ENCODE measurements at regions not wholly inside any gene's neighbourhood (a gene's known extent, or its start where the extent isn't known, plus 50 kb on each side); places are given as distances from the start of the nearest gene placed in this dataset.
"Not testable (repeated sequence)": the region's sequence is repeated elsewhere in the genome, so short reads cannot be mapped to it uniquely, and the experiment has no call there.

DNA sequence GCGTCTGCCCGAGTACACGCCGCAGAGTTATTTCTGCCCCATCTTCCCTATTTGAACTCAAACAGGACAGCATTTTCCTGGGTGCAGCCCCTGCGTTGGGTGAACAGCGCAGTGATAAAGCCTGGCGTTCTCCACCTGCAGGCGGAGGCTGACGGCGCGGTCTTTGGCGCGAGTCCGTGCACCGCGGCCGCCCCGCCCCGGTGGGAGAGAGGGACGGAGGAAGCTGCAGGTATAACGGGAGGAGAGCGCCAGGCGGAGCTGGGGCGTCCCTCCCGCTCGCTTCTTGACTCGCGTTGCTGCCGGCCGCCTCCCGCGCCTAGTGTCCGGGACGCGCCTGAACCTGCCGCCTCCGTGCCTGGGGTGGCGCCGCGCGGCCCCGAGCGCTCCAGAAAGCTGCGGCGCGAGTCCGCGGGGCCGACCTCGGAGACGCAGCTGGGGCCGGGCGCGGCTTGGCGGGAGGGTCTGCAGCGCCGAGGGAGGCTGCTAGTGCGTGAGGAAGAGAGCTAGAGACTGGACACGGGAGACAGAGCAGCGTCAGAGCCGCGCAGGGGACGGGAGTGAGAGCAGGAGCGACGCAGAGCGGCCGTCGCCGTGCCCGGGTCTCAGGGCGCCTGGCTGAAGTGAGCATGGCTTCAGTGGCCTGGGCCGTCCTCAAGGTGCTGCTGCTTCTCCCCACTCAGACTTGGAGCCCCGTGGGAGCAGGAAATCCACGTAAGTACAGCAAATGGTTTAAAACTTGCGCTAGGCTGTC, 140.7 kb downstream of the SPATA31A7 start:
- peak; percentile 11 to 43 (median 18) for DNase-seq
- H3K4me3 ChIP-seq; ATAC-seq; H3K27me3 ChIP-seq; intact Hi-C loops (cut with DNase I); H3K36me3 ChIP-seq (replicated peaks in 1 of 2; ENCODE audit: insufficient read depth in 1 of 2, low read depth in 2 of 2); H3K27ac ChIP-seq; H3K4me1 ChIP-seq; H3K9me3 ChIP-seq: not testable (repeated sequence)
- 2 to 5% methylated on average over 3 of the region's 75 CpGs for WGBS, 2 donors

DNA sequence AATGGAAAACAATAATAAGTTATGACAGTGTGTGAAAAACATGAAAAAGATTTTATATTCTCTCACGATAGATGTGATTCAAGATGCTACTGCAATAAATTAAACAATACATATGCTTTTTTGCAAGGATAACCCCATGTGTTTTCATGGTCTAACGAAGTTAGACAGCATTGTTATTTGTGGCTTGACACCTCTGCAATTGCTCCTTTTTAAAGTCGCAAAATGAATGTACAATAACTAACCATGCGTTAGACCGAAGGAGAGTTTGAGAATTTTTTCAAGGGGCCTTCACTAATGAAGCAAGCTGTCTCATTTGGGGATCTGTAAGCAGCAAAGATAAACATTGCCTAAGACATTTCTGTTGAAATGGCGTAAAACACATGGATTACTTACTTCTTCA, 167.1 kb downstream of the SPATA31A7 start:
- H3K27ac ChIP-seq; DNase-seq; intact Hi-C loops (cut with DNase I); H3K27me3 ChIP-seq; ATAC-seq; H3K9me3 ChIP-seq; H3K4me3 ChIP-seq; H3K4me1 ChIP-seq; H3K36me3 ChIP-seq (replicated peaks in 1 of 2; ENCODE audit: insufficient read depth in 1 of 2, low read depth in 2 of 2): not testable (repeated sequence)
- WGBS, 2 donors = 60 to 100% methylated on average over 1 of the region's 6 CpGs

DNA sequence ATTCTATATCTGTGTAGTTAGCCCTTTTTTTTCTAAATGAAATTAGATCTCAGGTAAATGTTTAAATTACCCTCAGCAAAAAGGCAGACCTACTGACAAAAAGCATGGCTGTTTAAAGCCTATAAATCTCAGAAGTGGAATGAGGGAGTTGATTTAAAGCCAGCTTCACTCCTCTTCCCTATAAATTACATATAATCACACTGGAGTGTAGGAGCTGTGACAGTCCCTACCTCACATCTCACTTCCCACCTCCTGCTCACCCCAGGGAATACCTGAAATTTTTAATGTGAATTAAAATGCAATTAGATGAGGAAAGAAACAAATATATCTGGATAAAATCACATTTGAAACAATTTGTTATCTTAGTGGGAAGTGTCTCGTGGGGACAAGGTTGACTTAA, 184.6 kb downstream of the SPATA31A7 start:
- 57 to 73% methylated on average over 1 of the region's 1 CpG for WGBS, 2 donors
- H3K4me1 ChIP-seq; intact Hi-C loops (cut with DNase I); H3K9me3 ChIP-seq; H3K27me3 ChIP-seq; ATAC-seq; H3K4me3 ChIP-seq; DNase-seq; H3K27ac ChIP-seq; H3K36me3 ChIP-seq (replicated peaks in 1 of 2; ENCODE audit: insufficient read depth in 1 of 2, low read depth in 2 of 2): not testable (repeated sequence)

GRCh38 chr9:61376159-61376558, 186.3 kb downstream of the SPATA31A7 start:
- H3K27ac ChIP-seq; H3K4me3 ChIP-seq; H3K36me3 ChIP-seq (replicated peaks in 1 of 2; ENCODE audit: insufficient read depth in 1 of 2, low read depth in 2 of 2); DNase-seq; intact Hi-C loops (cut with DNase I); H3K4me1 ChIP-seq; ATAC-seq; H3K9me3 ChIP-seq; H3K27me3 ChIP-seq: not testable (repeated sequence)
- no CpG with 5 or more reads among the region's 4 CpGs for WGBS, 2 donors

GRCh38 chr9:61386035-61386815, 196.4 kb downstream of the SPATA31A7 start:
- intact Hi-C loops (cut with DNase I); H3K4me1 ChIP-seq; ATAC-seq; H3K9me3 ChIP-seq; DNase-seq; H3K27me3 ChIP-seq; H3K27ac ChIP-seq; H3K4me3 ChIP-seq; H3K36me3 ChIP-seq (replicated peaks in 1 of 2; ENCODE audit: insufficient read depth in 1 of 2, low read depth in 2 of 2): not testable (repeated sequence)
- WGBS, 2 donors = 0% methylated on average over 2 of the region's 11 CpGs; no CpG with 5 or more reads in 1 of the 2 donors

GRCh38 chr9:61386816-61387102, 196.9 kb downstream of the SPATA31A7 start:
- H3K4me1 ChIP-seq; ATAC-seq; DNase-seq; H3K27ac ChIP-seq; H3K4me3 ChIP-seq; H3K9me3 ChIP-seq; H3K27me3 ChIP-seq; intact Hi-C loops (cut with DNase I); H3K36me3 ChIP-seq (replicated peaks in 1 of 2; ENCODE audit: insufficient read depth in 1 of 2, low read depth in 2 of 2): not testable (repeated sequence)

- intact Hi-C loops (cut with DNase I); H3K27ac ChIP-seq; H3K9me3 ChIP-seq; H3K27me3 ChIP-seq; ATAC-seq; H3K36me3 ChIP-seq (replicated peaks in 1 of 2; ENCODE audit: insufficient read depth in 1 of 2, low read depth in 2 of 2); H3K4me1 ChIP-seq; DNase-seq; H3K4me3 ChIP-seq: not testable (repeated sequence)
- no CpG with 5 or more reads among the region's 1 CpG for WGBS, 2 donors
Observed at GRCh38 chr9:61402692-61403091, 212.9 kb downstream of the SPATA31A7 start.

DNA sequence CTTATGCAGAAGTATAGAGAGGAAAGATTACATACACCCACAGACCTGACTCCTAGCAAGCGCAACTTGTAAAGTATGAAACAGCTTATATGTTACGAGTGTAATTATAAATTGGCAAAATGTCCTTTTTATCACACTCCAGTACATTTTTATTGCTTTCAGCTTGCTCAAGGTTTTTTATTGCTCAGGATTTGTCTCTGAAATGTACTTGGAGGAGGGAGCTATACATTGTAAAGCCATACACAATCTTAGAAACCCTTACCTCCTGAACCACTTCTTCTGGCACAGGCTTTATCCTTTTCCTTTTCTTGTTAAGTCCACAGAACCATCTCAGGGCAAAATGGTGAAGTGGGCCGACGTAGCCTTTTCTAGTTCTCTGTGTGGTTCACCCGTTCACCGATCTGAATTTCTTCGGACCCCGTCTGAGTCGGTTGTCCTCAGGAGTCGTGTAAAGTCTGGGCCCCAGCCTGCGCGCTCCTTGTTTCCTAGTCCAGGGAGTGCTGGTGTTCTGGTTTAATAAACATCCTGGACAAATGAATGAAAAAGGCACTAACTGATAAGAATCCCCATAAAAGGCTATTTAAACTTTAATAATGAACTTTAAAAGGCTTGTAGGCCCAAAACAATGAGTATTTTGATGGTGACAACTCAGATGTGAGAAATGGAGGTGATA, 222.2 kb downstream of the SPATA31A7 start:
- 77 to 80% methylated on average over 8 to 10 of the region's 12 CpGs for WGBS, 2 donors
- ATAC-seq; H3K36me3 ChIP-seq (replicated peaks in 1 of 2; ENCODE audit: insufficient read depth in 1 of 2, low read depth in 2 of 2); H3K4me3 ChIP-seq; H3K27me3 ChIP-seq; intact Hi-C loops (cut with DNase I); DNase-seq; H3K27ac ChIP-seq; H3K4me1 ChIP-seq; H3K9me3 ChIP-seq: not testable (repeated sequence)

- DNase-seq; H3K36me3 ChIP-seq (replicated peaks in 1 of 2; ENCODE audit: insufficient read depth in 1 of 2, low read depth in 2 of 2); H3K4me1 ChIP-seq; H3K27ac ChIP-seq; intact Hi-C loops (cut with DNase I); ATAC-seq; H3K27me3 ChIP-seq; H3K9me3 ChIP-seq; H3K4me3 ChIP-seq: not testable (repeated sequence)
- WGBS, 2 donors = 40% methylated on average over 1 to 2 of the region's 5 CpGs
Observed at GRCh38 chr9:61412738-61413137, 222.9 kb downstream of the SPATA31A7 start.

DNA sequence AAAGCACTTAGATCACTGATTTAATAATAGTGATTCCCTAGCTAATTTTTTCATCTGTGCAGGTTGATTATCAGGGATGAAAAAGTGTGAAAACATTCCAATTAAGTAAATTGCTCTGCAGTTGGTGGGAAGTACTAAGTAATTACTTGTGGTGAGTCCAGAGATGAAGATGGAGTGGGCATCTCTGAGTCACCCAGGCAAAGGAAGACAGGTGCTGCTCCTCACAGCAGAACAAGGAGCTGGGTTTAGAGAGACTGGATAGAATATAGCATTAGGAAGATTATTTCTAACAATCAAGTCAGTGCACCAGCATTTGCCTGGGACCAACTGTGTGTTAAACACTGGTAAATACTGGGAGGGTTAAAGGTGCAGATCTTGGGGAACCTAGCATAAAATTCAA, 228.3 kb downstream of the SPATA31A7 start:
- not testable (repeated sequence) for H3K9me3 ChIP-seq

DNA sequence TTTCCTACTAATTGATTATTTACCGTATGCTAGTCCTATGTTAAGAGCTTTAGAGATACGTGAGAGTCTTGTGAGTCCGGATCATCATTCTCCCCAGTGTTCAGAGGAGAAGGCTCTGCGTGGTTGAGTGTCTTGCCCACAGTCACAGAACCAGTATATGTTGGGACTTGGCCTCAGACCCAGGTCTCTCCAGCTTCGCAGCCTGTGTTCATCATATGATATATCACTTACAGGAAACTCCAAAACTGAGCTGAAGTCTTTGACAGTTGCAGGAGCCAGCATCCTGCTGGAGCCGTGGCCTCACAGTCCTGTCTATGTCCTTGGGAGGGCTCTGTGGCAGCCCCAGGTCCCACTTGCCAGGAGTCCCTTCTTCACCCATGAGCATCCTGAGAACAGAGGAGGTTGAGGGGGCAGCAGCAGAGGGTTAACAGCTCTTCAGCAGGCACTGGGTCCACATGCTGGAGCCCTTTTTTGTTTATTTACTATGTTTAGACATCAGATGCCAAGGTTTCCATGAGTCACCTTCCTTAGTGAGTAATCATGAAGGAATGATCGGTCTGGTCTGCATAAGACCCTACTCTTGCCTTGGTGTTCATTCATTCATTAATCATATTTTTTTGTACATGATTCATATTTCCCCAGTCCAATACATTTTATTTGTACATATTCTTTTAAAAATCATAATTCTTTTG, 230.6 kb downstream of the SPATA31A7 start:
- H3K9me3 ChIP-seq; H3K27ac ChIP-seq; H3K36me3 ChIP-seq (replicated peaks in 1 of 2; ENCODE audit: insufficient read depth in 1 of 2, low read depth in 2 of 2); H3K27me3 ChIP-seq; H3K4me1 ChIP-seq; intact Hi-C loops (cut with DNase I); ATAC-seq; DNase-seq; H3K4me3 ChIP-seq: not testable (repeated sequence)
- no CpG with 5 or more reads among the region's 7 CpGs for WGBS, 2 donors

More for the DNA sequence above, 228.3 kb downstream of the SPATA31A7 start:
- ATAC-seq; DNase-seq; H3K4me1 ChIP-seq; H3K27ac ChIP-seq; H3K4me3 ChIP-seq; H3K27me3 ChIP-seq; intact Hi-C loops (cut with DNase I); H3K36me3 ChIP-seq (replicated peaks in 1 of 2; ENCODE audit: insufficient read depth in 1 of 2, low read depth in 2 of 2): not testable (repeated sequence)
